Osteocyte (in vitro differentiated cells): ENCODE measurements at regions not wholly inside any gene's neighbourhood (a gene's known extent, or its start where the extent isn't known, plus 50 kb on each side); places are given as distances from the start of the nearest gene placed in this dataset.
A peak's percentile ranks its signal among the peaks of the same experiment; 100 is the strongest.

ENCODE experiments used
- DNase-seq: peaks from one replicate; pipeline ENCODE4 v3.0.0; 2021; ENCODE audit warnings: mixed read lengths; ENCODE audit not compliant: unreplicated experiment; ENCODE audit errors: extremely low spot score
- H3K27ac Mint-ChIP-seq: one replicate; pipeline ENCODE4 v1.8.0; 2021; ENCODE audit warnings: mild to moderate bottlenecking, mixed read lengths; ENCODE audit not compliant: unreplicated experiment
- H3K27me3 Mint-ChIP-seq: one replicate; pipeline ENCODE4 v1.8.0; 2021; ENCODE audit warnings: mixed read lengths; ENCODE audit not compliant: unreplicated experiment
- H3K36me3 Mint-ChIP-seq: one replicate; pipeline ENCODE4 v1.8.0; 2021; ENCODE audit warnings: mixed read lengths; ENCODE audit not compliant: unreplicated experiment
- H3K4me1 Mint-ChIP-seq: one replicate; pipeline ENCODE4 v1.8.0; 2021; ENCODE audit warnings: mixed read lengths; ENCODE audit not compliant: unreplicated experiment
- H3K4me3 Mint-ChIP-seq: one replicate; pipeline ENCODE4 v1.8.0; 2021; ENCODE audit warnings: mild to moderate bottlenecking, moderate library complexity, mixed read lengths; ENCODE audit not compliant: unreplicated experiment
- H3K9me3 Mint-ChIP-seq: one replicate; pipeline ENCODE4 v1.8.0; 2021; ENCODE audit warnings: mixed read lengths; ENCODE audit not compliant: unreplicated experiment
- TF ChIP-seq, protein P1 (sequence below): fragments of 200-600 bp; sonication (generic); IDR thresholded peaks from 2 replicates; pipeline ENCODE4 v1.5.0; 2021; ENCODE audit warnings: antibody characterized with exemption, mild to moderate bottlenecking, moderate library complexity

- Mint-ChIP-seq H3K27ac (no peak overlapping the region), H3K36me3 (no peaks in the 10 kb centered on the region), H3K9me3 (no peaks in the 10 kb centered on the region), H3K27me3 (no peaks in the 10 kb centered on the region), H3K4me1 (no peaks in the 10 kb centered on the region), H3K4me3 (no peak overlapping the region)
- TF ChIP-seq, protein P1, sequence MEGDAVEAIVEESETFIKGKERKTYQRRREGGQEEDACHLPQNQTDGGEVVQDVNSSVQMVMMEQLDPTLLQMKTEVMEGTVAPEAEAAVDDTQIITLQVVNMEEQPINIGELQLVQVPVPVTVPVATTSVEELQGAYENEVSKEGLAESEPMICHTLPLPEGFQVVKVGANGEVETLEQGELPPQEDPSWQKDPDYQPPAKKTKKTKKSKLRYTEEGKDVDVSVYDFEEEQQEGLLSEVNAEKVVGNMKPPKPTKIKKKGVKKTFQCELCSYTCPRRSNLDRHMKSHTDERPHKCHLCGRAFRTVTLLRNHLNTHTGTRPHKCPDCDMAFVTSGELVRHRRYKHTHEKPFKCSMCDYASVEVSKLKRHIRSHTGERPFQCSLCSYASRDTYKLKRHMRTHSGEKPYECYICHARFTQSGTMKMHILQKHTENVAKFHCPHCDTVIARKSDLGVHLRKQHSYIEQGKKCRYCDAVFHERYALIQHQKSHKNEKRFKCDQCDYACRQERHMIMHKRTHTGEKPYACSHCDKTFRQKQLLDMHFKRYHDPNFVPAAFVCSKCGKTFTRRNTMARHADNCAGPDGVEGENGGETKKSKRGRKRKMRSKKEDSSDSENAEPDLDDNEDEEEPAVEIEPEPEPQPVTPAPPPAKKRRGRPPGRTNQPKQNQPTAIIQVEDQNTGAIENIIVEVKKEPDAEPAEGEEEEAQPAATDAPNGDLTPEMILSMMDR: peak; percentile 73
- no peak for DNase-seq
These were observed 67.1 kb upstream of the MCTP2 start for GRCh38 chr15:94164202-94164807.

- no peak for DNase-seq
- Mint-ChIP-seq H3K36me3 (no peaks in the 10 kb centered on the region), H3K9me3 (no peaks in the 10 kb centered on the region), H3K4me3 (no peak overlapping the region), H3K27me3 (no peaks in the 10 kb centered on the region), H3K4me1 (no peaks in the 10 kb centered on the region), H3K27ac (no peak overlapping the region)
- TF ChIP-seq, protein P1: no peak
These were observed 68.4 kb upstream of the MCTP2 start for GRCh38 chr15:94162939-94163338.

DNA sequence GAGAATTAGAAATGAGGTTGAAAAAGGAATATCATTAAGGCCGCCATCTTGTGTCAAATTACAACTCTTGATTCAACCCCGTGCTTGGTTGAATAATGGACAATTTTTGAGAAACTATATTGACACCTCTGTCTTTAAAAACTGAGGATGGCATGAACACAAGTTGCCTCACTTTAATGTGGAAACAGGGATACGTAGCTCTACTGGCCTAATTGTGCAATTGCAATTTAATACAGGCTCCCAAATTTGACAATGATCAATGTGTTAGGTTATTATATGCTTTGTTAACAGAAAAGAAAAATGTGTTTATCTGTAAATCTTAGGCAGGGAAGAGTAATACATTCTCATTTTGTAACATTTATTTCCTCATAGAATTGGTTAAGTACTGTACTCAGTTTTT is 77.1 kb upstream of the MCTP2 start:
- Mint-ChIP-seq H3K4me3 (no peak overlapping the region), H3K27ac (no peak overlapping the region)
- DNase-seq: no peak

GRCh38 chr15:94145046-94145445 is 86.3 kb upstream of the MCTP2 start:
- no peak overlapping the region for H3K27ac Mint-ChIP-seq
- H3K9me3 Mint-ChIP-seq: peaks cover 9% of the 10 kb centered on the region
- H3K27me3 Mint-ChIP-seq: peaks cover 5% of the 10 kb centered on the region
- no peak for DNase-seq
- TF ChIP-seq, protein P1: no peak
- no peak overlapping the region for H3K4me3 Mint-ChIP-seq
- no peaks in the 10 kb centered on the region for H3K4me1 Mint-ChIP-seq
- H3K36me3 Mint-ChIP-seq: no peaks in the 10 kb centered on the region

More for the DNA sequence above, 77.1 kb upstream of the MCTP2 start:
- TF ChIP-seq, protein P1: no peak
- peaks cover 7% of the 10 kb centered on the region for H3K9me3 Mint-ChIP-seq
- H3K4me1 Mint-ChIP-seq: no peaks in the 10 kb centered on the region
- no peaks in the 10 kb centered on the region for H3K27me3 Mint-ChIP-seq
- H3K36me3 Mint-ChIP-seq: no peaks in the 10 kb centered on the region

- Mint-ChIP-seq H3K4me1 (no peaks in the 10 kb centered on the region), H3K27ac (no peak overlapping the region), H3K4me3 (no peak overlapping the region), H3K27me3 (peaks cover 6% of the 10 kb centered on the region), H3K9me3 (peaks cover 9% of the 10 kb centered on the region), H3K36me3 (no peaks in the 10 kb centered on the region)
- TF ChIP-seq, protein P1: no peak
- no peak for DNase-seq
These were observed 89.6 kb upstream of the MCTP2 start for GRCh38 chr15:94141802-94142201.
